Caco-2 (cell line): ENCODE measurements at regions not wholly inside any gene's neighbourhood (a gene's known extent, or its start where the extent isn't known, plus 50 kb on each side); places are given as distances from the start of the nearest gene placed in this dataset.

Experiments used
- BruUV-seq: library from RNA; stranded (reverse); fragments of 400-500 nt; replicated peaks from 2 replicates; lab custom pipeline; 2021; lab: Mats Ljungman, UMichigan
- CTCF ChIA-PET: fragments of 300-600 bp; sonication (Branson Sonifier 250); formaldehyde crosslinking; loops from one replicate; lab custom pipeline; 2022; ENCODE audit warnings: antibody characterized with exemption; lab: Charles Lee
- POLR2A ChIA-PET: fragments of 300-600 bp; sonication (Branson Sonifier 250); formaldehyde crosslinking; loops from one replicate; lab custom pipeline; 2022; ENCODE audit warnings: antibody characterized with exemption; lab: Charles Lee
- DNase-seq, 2 experiments: peaks; one replicate each; pipeline versions ENCODE4 v3.0.0 to v3.0.0-alpha.2; 2020 to 2022
- H3K27me3 ChIP-seq: replicated peaks from 2 replicates; pipeline ENCODE4 v1.6.0; 2011; ENCODE audit warnings: low read length; ENCODE audit not compliant: control insufficient read depth, insufficient read depth
- H3K36me3 ChIP-seq: 2 replicates; pipeline ENCODE4 v1.5.1; 2011; ENCODE audit warnings: low read length; ENCODE audit not compliant: control insufficient read depth, insufficient read depth
- H3K4me1 ChIP-seq: fragments of 250-450 bp; sonication (Bioruptor Pico); 2 replicates; pipeline ENCODE4 v1.5.1; 2020; ENCODE audit warnings: mild to moderate bottlenecking
- H3K4me3 ChIP-seq: 2 replicates; pipeline ENCODE4 v1.5.1; 2011; ENCODE audit warnings: low read depth, mild to moderate bottlenecking, control low read depth, low read length
- H3K9me3 ChIP-seq: fragments of 250-450 bp; sonication (Bioruptor Pico); 2 replicates; pipeline ENCODE4 v1.5.1; 2020; ENCODE audit warnings: mild to moderate bottlenecking, moderate library complexity
- H3K27ac Mint-ChIP-seq: one replicate; pipeline ENCODE4 v1.8.0; 2022; ENCODE audit warnings: mixed read lengths; ENCODE audit not compliant: unreplicated experiment
- H3K27me3 Mint-ChIP-seq: one replicate; pipeline ENCODE4 v1.8.0; 2022; ENCODE audit warnings: mixed read lengths; ENCODE audit not compliant: insufficient read depth, unreplicated experiment
- H3K36me3 Mint-ChIP-seq: one replicate; pipeline ENCODE4 v1.8.0; 2022; ENCODE audit warnings: mild to moderate bottlenecking, mixed read lengths; ENCODE audit not compliant: insufficient read depth, unreplicated experiment
- H3K4me1 Mint-ChIP-seq: one replicate; pipeline ENCODE4 v1.8.0; 2022; ENCODE audit warnings: low read depth, mixed read lengths; ENCODE audit not compliant: unreplicated experiment
- H3K4me3 Mint-ChIP-seq: one replicate; pipeline ENCODE4 v1.8.0; 2022; ENCODE audit warnings: mild to moderate bottlenecking, moderate library complexity, mixed read lengths; ENCODE audit not compliant: unreplicated experiment
- H3K9me3 Mint-ChIP-seq: one replicate; pipeline ENCODE4 v1.8.0; 2022; ENCODE audit warnings: mixed read lengths; ENCODE audit not compliant: unreplicated experiment
- CTCF ChIP-seq, 2 experiments: fragments of 200-600 bp in 1 of 2; IDR thresholded peaks; 1 replicate in 1 of 2; 2 replicates in 1 of 2; pipeline versions ENCODE4 v1.5.1 to v1.8.0; 2011 to 2022; ENCODE audit warnings: antibody characterized with exemption in 1 of 2, control low read depth in 1 of 2, inconsistent platforms in 1 of 2, low read depth in 1 of 2, low read length in 1 of 2, mild to moderate bottlenecking in 1 of 2, moderate library complexity in 1 of 2; ENCODE audit not compliant: insufficient read depth in 1 of 2, severe bottlenecking in 1 of 2, unreplicated experiment in 1 of 2
- intact Hi-C: fragments of 100-400 bp; cut with micrococcal nuclease; formaldehyde crosslinking; loops from one replicate; pipeline ENCODE4 v1.10.0; 2022; ENCODE audit not compliant: unreplicated experiment

GRCh38 chr5:6193310-6193709, 185.0 kb downstream of the MED10 start:
- CTCF ChIA-PET = no interaction called here

GRCh38 chr5:6190838-6191237, 187.5 kb downstream of the MED10 start:
- Mint-ChIP-seq H3K27me3 (peaks cover 8% of the 10 kb centered on the region), H3K4me3 (no peak overlapping the region), H3K27ac (no peak overlapping the region), H3K36me3 (no peaks in the 10 kb centered on the region), H3K4me1 (no peaks in the 10 kb centered on the region), H3K9me3 (no peaks in the 10 kb centered on the region)
- H3K9me3 ChIP-seq = no peaks in the 10 kb centered on the region
- H3K27me3 ChIP-seq = no peaks in the 10 kb centered on the region
- intact Hi-C loops = no loop called here
- CTCF ChIA-PET = no interaction called here
- no peak for DNase-seq
- H3K4me3 ChIP-seq = no peak overlapping the region
- no peaks in the 10 kb centered on the region for H3K4me1 ChIP-seq
- POLR2A ChIA-PET = no interaction called here
- no peaks in the 10 kb centered on the region for H3K36me3 ChIP-seq
- BruUV-seq = no TSS peak
- TF ChIP-seq CTCF (IDR thresholded peaks at IDR 0.05; ENCODE audit: insufficient read depth in 1 of 2, low read depth in 1 of 2, low read length in 1 of 2, severe bottlenecking in 1 of 2, unreplicated experiment in 1 of 2) = no peak

More at GRCh38 chr5:6193310-6193709, 185.0 kb downstream of the MED10 start:
- Mint-ChIP-seq H3K27ac (no peak overlapping the region), H3K9me3 (no peaks in the 10 kb centered on the region), H3K27me3 (peaks cover 12% of the 10 kb centered on the region), H3K4me1 (no peaks in the 10 kb centered on the region), H3K36me3 (no peaks in the 10 kb centered on the region), H3K4me3 (no peak overlapping the region)
- no peak for DNase-seq
- Histone ChIP-seq H3K4me3 (no peak overlapping the region), H3K27me3 (no peaks in the 10 kb centered on the region), H3K4me1 (no peaks in the 10 kb centered on the region), H3K36me3 (no peaks in the 10 kb centered on the region), H3K9me3 (no peaks in the 10 kb centered on the region)
- no peak for TF ChIP-seq CTCF (IDR thresholded peaks at IDR 0.05; ENCODE audit: insufficient read depth in 1 of 2, low read depth in 1 of 2, low read length in 1 of 2, severe bottlenecking in 1 of 2, unreplicated experiment in 1 of 2)
- intact Hi-C loops = no loop called here
- POLR2A ChIA-PET = no interaction called here
- no TSS peak for BruUV-seq

GRCh38 chr5:6188976-6189375, 189.4 kb downstream of the MED10 start:
- Histone ChIP-seq H3K36me3 (no peaks in the 10 kb centered on the region), H3K4me1 (no peaks in the 10 kb centered on the region), H3K4me3 (no peak overlapping the region), H3K9me3 (no peaks in the 10 kb centered on the region), H3K27me3 (no peaks in the 10 kb centered on the region)
- no TSS peak for BruUV-seq
- peaks cover 18% of the 10 kb centered on the region for H3K27me3 Mint-ChIP-seq
- TF ChIP-seq CTCF (IDR thresholded peaks at IDR 0.05; ENCODE audit: insufficient read depth in 1 of 2, low read depth in 1 of 2, low read length in 1 of 2, severe bottlenecking in 1 of 2, unreplicated experiment in 1 of 2) = no peak
- DNase-seq = no peak
- H3K4me1 Mint-ChIP-seq = no peaks in the 10 kb centered on the region
- POLR2A ChIA-PET = no interaction called here
- CTCF ChIA-PET = interaction anchor here (0.6 kb wide), 1 partner anchor 34 kb away, joined by 3 read pairs; no protein-coding TSS in a partner anchor
- intact Hi-C loops = no loop called here
- no peaks in the 10 kb centered on the region for H3K36me3 Mint-ChIP-seq
- H3K9me3 Mint-ChIP-seq = peaks cover 9% of the 10 kb centered on the region
- no peak overlapping the region for H3K4me3 Mint-ChIP-seq
- no peak overlapping the region for H3K27ac Mint-ChIP-seq
